HL-60/S4 treated with retinoic acid at 250 ng/mL for 4 days and 3 days (cell line): ENCODE measurements at regions not wholly inside any gene's neighbourhood (a gene's known extent, or its start where the extent isn't known, plus 50 kb on each side); places are given as distances from the start of the nearest gene placed in this dataset.

ENCODE experiments used
- in situ Hi-C: fragments of 300-500 bp; cut with MboI; formaldehyde crosslinking; loops from 2 replicates; pipeline ENCODE4 v1.7.0; 2022; ENCODE audit warnings: low sequenced_read_pairs

DNA sequence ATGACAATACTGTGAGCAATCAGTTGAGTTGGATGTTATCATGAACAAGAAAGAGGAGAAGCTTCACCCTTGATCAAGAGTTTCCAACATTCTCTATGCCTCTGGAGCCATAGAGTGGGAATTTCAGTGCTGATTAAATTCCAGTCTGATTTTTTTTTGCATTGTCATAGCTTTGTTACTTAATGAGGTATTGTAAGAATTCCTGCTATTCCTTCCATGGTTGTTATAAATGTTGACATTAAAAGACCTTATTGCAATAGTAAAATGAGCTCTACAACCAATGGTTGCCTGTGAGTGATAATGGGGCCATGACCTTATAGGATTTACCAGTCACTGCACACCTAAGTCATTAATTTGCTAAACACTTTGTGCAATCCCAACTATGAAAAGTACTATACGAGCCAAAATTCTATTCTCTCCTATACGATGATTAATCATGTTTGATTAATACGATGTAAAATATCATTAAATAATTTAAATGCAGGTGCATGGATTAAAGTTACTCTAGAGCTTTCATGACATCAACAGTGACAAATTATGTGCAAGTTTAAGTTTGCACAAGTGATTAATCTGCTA is 353.2 kb upstream of the KLF6 start:
- in situ Hi-C loops, result no loop called here

DNA sequence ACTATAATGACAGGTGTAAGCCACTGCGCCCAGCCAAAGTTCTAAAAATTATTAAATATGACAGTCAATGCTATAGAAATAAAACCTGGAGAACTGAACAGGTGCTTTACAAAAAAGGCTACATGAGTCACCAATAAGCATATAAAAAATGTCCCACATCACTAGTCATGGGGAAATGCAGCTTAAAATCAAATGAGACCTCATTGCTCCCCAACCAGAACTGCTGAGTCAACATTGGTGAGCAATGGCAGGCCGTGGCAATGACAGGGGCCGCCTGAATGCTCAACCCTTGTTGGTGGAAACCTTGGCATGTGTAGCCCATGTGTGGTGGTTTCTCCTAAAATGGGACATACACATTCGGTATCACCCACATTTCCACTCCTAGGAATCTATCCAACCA is 352.3 kb upstream of the KLF6 start:
- in situ Hi-C loops, result no loop called here

DNA sequence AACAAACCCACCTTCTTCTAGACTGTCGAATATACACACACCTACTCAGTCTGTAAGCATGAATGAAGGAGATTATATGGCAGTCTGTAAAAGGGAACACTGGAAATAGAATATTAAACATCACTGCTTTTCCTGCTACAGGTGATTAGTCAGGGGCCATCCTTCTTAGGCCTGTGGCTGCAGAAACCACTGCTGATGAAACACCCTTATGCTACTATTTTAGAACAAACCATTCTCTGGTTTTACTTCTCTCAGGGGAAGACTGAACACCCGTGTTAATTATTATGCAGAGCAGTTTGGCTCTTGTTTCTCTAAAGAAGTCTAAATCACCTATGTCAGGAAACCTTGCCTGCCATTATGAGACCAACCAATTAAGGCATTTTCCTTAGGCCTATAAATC is 351.1 kb upstream of the KLF6 start:
- in situ Hi-C loops, result no loop called here

DNA sequence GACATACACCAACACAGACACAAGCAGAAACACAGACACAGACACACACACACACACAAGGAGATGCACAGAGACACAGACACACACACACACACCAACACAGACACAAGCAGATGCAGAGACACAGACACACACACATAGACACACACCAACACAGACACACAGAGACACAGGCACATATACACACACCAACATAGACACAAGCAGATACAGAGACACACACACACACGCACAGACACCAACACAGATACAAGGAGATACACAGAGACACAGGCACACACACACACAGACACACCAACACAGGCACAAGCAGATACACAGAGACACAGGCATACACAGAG is 347.2 kb upstream of the KLF6 start:
- in situ Hi-C loops, result no loop called here

DNA sequence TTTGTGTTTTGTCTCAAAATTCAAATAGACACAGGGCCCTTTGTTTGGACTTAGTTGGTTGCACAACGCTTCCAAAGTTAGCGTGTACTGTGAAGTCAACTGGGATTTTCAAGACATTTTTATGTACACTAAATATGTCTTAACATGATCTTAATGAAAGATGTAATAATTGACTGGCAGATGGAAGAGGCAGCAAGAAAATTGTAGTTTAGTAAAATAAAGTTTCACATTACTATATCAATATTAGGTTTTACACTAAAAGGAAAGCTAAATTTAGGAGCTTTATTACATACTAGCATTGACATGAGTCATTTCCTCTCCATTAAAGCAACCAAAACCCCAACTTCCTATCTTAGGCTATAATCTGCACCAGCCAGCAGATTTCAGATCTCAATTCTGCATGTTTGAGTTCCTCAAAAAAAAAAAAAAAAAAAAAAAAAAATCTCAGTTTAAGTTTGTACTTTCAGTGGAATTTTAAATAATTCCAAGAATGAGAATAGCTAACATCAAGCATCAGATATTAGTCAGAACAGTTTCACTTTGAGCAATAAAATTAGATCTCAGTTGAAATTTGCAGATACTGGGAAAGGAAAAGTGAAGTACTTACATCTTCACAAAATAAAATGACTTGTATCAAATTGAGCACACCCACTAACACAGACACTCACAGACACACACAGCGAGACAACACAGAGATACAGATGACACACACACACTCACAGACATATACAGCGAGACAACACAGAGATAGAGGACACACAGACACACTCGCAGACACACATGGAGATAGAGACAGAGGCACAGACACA is 346.6 kb upstream of the KLF6 start:
- in situ Hi-C loops, result no loop called here

DNA sequence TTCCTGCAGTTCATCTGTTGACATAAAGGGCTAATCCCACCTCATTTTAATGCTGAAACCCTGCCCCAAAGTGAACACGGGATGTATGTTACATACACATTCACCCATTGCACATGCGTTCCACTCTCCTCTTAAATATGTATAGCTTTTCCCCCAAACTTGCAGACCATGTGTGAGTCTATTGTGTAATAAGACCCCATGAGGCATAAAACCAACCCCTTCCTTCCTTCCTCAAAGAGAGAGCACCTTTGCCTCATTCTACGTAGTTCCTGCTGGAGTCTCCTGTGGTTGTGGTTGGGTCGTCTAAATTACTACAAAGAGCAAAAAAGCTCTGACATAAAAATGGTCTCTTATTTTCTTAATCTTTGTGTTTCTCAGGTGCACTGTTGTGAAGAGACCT is 345.7 kb upstream of the KLF6 start:
- in situ Hi-C loops, result no loop called here

DNA sequence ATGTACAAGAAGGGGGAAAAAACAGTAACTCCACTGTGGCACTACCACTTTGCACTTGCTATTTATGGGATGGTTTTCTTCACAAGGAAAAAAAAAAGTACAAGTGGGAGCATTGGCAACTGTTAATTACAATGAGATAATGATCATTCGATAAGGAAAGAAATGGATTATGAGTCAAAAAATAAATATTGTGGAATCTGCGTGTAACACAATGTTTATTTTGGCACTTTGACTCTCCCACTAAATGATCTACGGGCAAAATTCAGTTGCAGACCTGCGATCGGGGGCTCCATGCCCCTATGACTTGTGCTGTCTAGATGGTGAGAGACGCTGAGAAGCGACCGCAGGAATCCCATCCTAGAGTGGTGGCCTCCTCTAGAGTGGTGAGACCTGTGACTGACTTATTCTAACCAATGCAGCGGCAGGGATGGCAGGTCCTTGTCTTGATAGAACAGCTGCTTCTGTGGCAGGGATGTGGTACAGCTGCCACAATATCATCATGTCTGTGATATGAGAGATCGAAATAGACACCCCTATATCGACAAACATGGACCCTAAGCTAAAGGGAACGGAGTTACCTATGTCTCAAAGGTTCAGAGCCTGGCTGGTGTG is 345.0 kb upstream of the KLF6 start:
- in situ Hi-C loops, result no loop called here

DNA sequence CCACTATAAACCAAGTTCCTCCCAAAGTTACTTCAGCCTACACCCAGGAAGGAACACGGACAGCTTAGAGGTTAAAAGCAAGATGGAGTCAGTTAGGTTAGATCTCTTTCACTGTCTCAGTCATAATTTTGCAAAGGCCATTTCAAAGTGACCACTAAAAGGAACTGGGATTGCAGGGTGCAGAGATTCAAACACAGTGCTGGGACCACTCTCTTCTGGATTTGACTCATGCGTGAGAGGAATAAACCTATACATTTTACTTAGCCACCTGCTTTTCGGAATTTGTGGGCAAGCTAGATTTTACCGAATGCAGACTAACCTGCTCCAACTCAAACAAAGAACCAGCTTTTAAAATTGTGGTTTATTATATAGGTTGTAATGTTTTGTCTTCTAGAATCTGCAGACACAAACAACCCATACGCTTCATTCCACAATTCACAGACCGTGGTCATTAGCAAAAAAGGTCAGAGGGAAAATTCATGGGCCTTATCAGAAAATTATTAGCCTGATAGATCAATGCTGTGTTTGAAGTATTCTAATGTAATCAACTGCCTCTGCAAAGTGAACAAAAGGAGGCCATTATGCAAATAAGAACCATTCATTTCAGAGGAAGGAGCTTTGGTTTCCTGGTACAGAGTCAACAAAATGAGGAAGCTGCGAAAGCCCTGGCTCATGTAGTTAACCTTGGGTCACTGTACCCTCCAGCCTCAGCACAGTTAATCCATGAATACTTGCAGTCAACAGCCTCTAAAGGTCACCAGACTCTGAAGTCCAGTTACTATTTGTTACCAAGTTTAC is 342.7 kb upstream of the KLF6 start:
- in situ Hi-C loops, result no loop called here

DNA sequence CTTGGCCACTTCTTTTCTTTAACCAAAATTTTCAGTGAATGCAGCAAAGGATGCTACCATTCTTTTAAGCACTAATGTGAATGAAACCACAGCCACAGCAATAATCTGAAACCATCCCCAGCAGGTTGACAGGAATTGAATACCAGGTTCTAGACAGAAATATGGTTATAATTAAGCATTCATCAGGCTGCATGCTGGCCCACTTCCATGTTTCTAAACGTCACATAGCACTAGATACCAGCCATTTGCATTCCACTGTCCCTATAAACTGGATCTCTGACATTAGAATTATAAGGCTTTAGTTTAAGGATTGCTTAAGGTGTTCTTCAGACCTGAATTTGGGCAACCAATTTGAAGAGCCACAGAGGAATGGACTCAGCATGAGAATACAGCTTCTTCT is 340.8 kb upstream of the KLF6 start:
- in situ Hi-C loops, result no loop called here

DNA sequence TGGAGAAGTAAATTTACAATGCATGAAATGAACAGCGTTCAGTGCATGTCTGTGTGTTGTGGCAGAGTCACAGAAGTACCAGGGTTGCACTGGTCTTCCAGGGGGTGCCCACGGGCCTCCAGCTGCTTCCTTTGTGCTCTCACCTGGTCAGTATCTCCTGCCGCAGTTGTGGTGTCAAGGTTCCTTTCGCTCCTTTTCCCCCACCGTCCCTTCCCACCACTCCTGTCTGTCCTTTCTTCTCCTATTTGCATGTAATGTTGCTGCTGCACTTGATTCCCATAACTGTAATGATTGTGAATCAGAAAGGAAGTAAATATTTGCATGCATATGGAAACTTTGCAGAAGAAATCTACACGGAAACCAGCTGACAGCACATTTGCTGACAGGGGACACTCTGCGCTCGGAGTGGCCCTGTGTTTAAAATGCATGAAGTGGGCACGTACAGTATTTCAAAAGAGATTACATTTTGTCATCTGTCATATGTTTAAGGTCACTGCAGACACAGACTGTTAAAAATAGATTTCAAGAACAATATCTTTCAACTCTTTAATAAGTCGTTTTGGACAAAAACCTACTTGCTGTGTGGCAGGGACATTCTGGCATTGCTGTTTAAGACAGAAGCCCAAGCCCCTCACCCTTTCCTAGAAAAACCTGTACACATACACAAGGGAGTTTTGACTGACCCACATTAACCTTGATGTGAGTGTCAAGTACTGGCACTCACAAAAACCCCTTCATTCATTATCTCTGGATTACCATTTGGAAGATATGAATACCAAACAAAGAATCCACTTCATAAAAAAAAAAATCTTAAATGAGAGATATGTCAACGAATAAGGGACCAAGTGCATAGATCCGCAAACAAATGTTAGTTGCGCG is 336.7 kb upstream of the KLF6 start:
- in situ Hi-C loops, result no loop called here

DNA sequence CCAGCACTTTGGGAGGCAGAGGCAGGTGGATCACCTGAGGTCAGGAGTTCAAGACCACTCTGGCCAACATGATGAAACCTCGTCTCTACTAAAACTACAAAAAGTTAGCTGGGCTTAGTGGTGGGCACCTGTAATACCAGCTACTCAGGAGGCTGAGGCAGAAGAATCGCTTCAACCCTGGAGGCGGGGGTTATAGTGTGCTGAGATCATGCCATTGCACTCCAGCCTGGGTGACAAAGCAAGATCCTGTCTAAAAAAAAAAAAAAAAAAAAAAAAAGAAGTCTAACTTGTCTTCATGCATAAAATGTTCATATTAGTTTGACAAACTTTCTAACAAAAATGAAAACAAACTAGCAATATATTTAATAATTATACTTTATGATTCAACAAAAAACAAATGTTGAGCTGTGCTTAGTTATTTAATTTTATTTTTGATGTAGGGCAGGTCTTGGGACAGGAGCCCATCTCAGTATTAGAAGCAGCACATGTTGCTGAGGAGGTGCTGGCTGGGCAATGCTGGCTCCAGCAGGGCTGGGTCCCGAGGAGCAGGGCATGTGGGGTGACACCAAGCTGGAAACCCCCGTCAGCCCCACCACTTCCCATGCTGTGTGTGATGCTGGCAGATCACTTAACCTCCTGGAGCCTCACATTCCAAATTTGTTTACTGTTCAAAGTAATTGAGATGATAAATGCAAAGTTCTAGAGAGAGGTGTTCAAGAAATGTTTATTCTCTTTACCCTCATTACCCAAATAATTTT is 335.3 kb upstream of the KLF6 start:
- in situ Hi-C loops, result no loop called here

DNA sequence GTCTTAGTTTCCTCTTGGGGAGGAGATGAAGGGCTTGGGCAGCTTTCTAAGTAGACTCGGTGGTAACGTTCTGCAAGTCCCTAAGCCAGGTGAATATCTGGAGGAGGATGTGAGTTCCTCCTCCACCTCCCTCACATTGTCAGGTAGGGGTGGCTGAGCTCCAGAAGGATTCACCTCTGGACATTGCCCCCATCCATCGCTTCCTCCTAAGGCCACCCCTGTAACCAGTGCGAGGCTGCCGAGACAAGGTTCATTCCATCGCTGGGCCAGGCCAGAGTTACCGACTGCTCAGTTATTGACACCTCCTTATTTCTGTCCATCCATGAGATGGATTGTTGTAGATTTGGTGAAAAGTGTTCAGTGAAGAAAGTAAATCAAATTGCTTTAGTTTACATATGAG is 334.1 kb upstream of the KLF6 start:
- in situ Hi-C loops, result no loop called here

DNA sequence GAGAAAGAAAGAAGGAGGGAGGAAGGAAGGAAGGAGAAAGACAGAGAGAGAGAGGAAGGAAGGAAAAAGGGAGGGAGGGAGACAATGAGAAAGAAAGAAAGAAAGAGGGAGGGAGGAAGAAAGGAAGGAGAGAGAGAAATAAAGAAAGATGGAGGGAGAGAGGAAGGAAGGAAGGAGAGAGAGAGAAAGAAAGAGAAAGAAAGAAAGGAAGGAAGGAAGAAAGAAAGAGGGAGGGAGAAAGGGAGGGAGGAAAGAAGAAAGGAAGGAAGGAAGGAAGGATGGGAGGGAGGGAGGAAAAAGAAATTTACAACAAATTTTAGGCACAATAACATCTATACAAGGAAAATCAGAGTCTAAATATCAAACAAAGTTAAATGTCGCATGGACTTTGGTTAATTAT is 332.6 kb upstream of the KLF6 start:
- in situ Hi-C loops, result no loop called here

DNA sequence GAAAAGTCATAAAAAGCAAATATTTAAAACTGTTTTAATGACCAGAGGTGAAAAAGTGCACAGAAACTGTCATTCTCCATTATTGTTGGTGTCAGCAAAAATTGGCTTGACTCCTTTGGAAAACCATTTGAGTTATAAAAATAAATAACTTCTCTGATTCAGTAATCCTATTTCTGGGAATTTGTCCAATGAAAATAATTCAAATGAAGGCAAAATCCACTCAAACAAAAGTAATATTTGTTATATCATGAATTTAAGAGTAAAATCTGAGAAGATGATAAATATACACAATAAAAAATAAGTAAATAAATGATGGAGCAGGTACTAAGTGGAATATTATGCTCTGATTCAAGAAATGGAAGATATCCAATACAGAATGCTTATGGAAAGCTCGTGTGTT is 326.6 kb upstream of the KLF6 start:
- in situ Hi-C loops, result no loop called here

DNA sequence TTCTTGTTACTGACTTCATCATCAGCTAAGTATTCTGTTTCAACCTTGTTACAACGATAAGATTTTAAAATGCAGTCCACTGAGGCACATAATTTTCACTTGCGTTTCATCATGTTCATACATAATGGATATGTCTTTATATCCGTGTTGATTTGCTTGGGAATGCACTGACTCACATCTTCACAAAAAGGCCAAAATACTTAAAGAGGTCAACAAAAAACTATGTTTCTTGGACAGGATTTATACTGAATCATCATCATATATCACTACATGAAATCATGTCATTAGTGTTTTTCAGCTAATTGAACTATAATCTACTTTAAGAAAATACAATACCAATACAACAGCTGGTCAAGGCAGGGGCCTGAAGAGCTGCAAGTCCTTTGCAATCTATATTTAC is 324.5 kb upstream of the KLF6 start:
- in situ Hi-C loops, result no loop called here

DNA sequence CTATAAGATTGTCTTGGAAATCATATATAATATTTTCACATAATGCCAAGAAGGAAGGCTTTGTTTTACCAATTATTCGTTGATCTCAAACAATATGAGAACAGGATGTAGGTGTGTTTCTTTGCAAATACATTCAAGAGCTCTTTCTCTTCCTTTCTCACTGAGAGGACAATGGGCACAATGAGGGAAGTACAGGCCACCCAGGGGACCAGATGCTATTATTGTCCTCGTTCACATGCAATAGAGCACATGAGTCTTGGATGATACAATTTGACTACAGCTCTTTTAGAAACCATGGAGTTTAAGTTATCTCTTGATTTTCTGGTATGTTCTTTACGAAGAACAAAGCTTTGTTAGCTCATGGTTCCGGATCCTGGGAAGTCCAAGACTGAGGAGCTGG is 323.7 kb upstream of the KLF6 start:
- in situ Hi-C loops, result no loop called here

DNA sequence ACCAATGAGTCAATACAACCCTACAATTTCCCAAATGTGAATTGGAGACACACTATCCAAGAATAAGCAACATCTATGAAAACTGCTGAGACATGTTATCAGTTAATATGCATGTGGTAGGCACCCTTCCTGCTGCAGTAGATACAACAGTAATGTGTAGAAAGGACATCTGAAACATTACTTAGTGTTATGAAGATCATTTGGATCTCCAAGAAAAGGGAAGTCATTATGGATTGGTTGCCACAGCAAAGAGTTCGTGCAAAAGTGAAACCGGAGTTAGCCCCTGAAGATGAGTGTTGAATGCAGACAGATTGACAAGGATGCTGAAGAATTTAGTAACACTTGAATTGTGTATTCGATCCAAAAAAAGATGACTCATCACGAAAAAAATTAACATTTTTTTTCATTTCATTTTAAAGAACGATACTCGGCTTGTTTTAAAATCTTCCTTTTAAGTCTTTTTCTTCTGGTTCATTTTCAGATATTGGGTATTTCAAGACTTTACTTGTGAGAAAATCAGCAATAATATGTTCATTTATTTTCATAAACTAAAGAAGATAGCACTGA is 322.4 kb upstream of the KLF6 start:
- in situ Hi-C loops, result no loop called here

DNA sequence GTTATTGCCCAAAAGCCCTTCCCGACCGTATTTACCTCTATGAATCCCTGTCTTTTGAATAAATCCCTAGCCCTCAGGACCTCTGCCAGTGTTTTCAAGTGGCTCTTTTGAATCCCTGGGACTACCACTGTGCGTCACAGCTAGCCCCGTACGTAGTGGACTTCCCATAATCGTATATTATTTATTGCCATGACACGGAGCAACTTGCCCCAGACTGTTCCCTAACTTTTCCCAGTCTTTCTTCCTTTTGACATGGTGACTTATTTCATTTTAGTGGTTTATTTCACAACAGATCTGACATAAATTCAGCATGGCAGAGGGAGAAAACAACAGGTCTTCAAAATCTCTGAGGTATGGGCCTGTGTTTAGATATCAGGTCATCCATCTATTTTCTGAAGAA is 318.6 kb upstream of the KLF6 start:
- in situ Hi-C loops, result no loop called here

DNA sequence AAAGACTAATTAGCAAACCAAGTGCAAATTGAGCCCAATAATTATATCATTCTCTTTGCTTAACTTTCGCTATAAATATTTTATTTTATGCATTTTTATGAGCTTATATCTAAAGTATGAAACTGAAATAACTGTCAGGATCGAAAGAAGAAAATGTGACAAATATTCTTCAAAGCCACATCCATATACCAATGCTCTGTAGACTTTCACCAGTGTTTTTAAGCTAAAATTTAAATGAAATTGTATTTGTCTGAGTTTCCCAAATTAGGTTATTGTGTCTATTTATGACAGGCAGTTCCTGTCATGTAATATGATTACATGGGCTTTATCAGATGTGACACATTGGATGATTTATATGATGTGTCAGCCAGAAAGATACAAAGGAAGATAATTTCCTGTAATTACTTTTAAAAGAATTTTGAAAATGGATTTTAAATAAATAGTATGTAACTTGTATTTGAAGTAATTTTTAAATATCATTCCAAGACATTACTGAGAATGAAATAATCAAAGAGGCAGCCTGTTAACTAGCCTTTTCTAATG is 317.9 kb upstream of the KLF6 start:
- in situ Hi-C loops, result no loop called here
